ENCODE measurements at regions not wholly inside any gene's neighbourhood (a gene's known extent, or its start where the extent isn't known, plus 50 kb on each side); places are given as distances from the start of the nearest gene placed in this dataset.
A peak's percentile ranks its signal among the peaks of the same experiment; 100 is the strongest.

DNA sequence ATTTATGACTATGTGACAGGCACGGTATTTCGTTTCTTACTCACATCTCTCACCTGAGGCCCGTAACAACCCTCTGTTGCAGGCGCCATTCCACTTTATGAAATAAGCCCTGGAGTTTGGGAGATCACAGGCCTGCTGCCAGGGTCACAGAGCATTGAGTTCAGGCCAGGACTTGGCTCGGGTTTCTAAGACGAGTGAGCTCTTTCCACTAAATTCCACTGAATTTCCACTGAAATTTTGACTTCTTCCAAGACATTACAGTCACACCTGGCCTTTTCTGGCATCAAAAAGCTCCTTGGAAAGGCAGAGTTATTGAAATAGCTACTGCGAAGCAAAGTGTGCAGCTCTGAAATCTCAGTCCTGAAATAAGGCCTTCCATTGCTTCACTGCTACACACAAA lies 282.8 kb upstream of the MGMT start:
- H3K36me3 ChIP-seq (ENCODE audit: control insufficient read depth in 4 of 4, insufficient read depth in 4 of 4, low read length in 4 of 4): no peaks in the 10 kb centered on the region
- TF ChIP-seq, protein P1, sequence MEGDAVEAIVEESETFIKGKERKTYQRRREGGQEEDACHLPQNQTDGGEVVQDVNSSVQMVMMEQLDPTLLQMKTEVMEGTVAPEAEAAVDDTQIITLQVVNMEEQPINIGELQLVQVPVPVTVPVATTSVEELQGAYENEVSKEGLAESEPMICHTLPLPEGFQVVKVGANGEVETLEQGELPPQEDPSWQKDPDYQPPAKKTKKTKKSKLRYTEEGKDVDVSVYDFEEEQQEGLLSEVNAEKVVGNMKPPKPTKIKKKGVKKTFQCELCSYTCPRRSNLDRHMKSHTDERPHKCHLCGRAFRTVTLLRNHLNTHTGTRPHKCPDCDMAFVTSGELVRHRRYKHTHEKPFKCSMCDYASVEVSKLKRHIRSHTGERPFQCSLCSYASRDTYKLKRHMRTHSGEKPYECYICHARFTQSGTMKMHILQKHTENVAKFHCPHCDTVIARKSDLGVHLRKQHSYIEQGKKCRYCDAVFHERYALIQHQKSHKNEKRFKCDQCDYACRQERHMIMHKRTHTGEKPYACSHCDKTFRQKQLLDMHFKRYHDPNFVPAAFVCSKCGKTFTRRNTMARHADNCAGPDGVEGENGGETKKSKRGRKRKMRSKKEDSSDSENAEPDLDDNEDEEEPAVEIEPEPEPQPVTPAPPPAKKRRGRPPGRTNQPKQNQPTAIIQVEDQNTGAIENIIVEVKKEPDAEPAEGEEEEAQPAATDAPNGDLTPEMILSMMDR (IDR thresholded peaks at IDR 0.05; ENCODE audit: control extremely low read depth, extremely low read depth): no peak
- no peak overlapping the region for H3K27ac ChIP-seq (ENCODE audit: low read depth in 1 of 2, low read length in 1 of 2)
- no peak overlapping the region for H3K9ac ChIP-seq (ENCODE audit: insufficient read depth in 1 of 2, low read length in 2 of 2)
- H3K4me1 ChIP-seq (ENCODE audit: control insufficient read depth in 5 of 5, insufficient read depth in 5 of 5, low read length in 5 of 5): peaks cover 0 to 9% (median 0%) of the 10 kb centered on the region in 5 donors
- no peak overlapping the region for H3K4me3 ChIP-seq
- H3K27me3 ChIP-seq (ENCODE audit: control insufficient read depth in 3 of 3, insufficient read depth in 3 of 3, low read length in 2 of 3): no peaks in the 10 kb centered on the region
- ATAC-seq (ENCODE audit: insufficient read depth, low FRiP score) (no peak), DNase-seq (no peak)
- peaks cover 0 to 9% (median 2%) of the 10 kb centered on the region in 4 donors for H3K9me3 ChIP-seq (ENCODE audit: control insufficient read depth in 4 of 4, insufficient read depth in 3 of 4, low read length in 3 of 4)
- 85 to 90% methylated on average over 7 of the region's 7 CpGs for WGBS, 2 donors

GRCh38 chr10:129187331-129187730 lies 279.7 kb upstream of the MGMT start:
- Histone ChIP-seq H3K9me3 (ENCODE audit: control insufficient read depth in 4 of 4, insufficient read depth in 3 of 4, low read length in 3 of 4) (peaks cover 0 to 9% (median 2%) of the 10 kb centered on the region in 4 donors), H3K4me1 (ENCODE audit: control insufficient read depth in 5 of 5, insufficient read depth in 5 of 5, low read length in 5 of 5) (peaks cover 0 to 4% (median 0%) of the 10 kb centered on the region in 5 donors), H3K4me3 (no peak overlapping the region), H3K9ac (ENCODE audit: insufficient read depth in 1 of 2, low read length in 2 of 2) (no peak overlapping the region), H3K27ac (ENCODE audit: low read depth in 1 of 2, low read length in 1 of 2) (no peak overlapping the region), H3K27me3 (ENCODE audit: control insufficient read depth in 3 of 3, insufficient read depth in 3 of 3, low read length in 2 of 3) (peaks cover 0 to 3% (median 0%) of the 10 kb centered on the region in 3 donors), H3K36me3 (ENCODE audit: control insufficient read depth in 4 of 4, insufficient read depth in 4 of 4, low read length in 4 of 4) (no peaks in the 10 kb centered on the region)
- ATAC-seq (ENCODE audit: insufficient read depth, low FRiP score) (no peak), DNase-seq (no peak)
- TF ChIP-seq, protein P1 (IDR thresholded peaks at IDR 0.05; ENCODE audit: control extremely low read depth, extremely low read depth): no peak
- 42 to 46% methylated on average over 2 of the region's 2 CpGs for WGBS, 2 donors

DNA sequence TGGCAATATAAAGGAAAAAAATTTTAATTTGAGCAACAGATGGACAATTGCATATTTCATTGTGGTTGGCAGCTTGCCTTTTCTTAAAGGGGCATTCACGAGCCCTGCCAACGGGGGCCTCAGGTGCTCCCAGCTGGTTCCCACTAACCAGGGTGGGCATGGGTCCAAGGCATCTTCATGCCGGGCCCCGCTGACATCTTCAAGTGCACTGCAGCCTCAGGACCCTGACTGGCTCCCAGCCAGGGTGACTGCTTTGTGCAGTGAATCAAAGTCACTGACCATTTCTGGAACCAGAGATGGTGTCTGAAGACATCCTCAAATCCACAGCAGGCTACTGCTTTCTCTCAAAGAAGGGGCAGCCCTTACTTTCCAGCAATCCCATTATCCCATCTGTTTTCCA lies 275.2 kb upstream of the MGMT start:
- Histone ChIP-seq H3K4me1 (ENCODE audit: control insufficient read depth in 5 of 5, insufficient read depth in 5 of 5, low read length in 5 of 5) (peaks cover 0 to 14% (median 0%) of the 10 kb centered on the region in 5 donors), H3K36me3 (ENCODE audit: control insufficient read depth in 4 of 4, insufficient read depth in 4 of 4, low read length in 4 of 4) (no peaks in the 10 kb centered on the region), H3K9me3 (ENCODE audit: control insufficient read depth in 4 of 4, insufficient read depth in 3 of 4, low read length in 3 of 4) (peaks cover 0 to 6% (median under 1%) of the 10 kb centered on the region in 4 donors), H3K27ac (ENCODE audit: low read depth in 1 of 2, low read length in 1 of 2) (no peak overlapping the region), H3K9ac (ENCODE audit: insufficient read depth in 1 of 2, low read length in 2 of 2) (no peak overlapping the region), H3K4me3 (no peak overlapping the region), H3K27me3 (ENCODE audit: control insufficient read depth in 3 of 3, insufficient read depth in 3 of 3, low read length in 2 of 3) (peaks cover 0 to 13% (median 3%) of the 10 kb centered on the region in 3 donors)
- TF ChIP-seq, protein P1 (IDR thresholded peaks at IDR 0.05; ENCODE audit: control extremely low read depth, extremely low read depth): no peak
- ATAC-seq (ENCODE audit: insufficient read depth, low FRiP score) (no peak), DNase-seq (peak in 2 of 3 donors; percentile 4 to 15)
- WGBS, 2 donors: 16 to 25% methylated on average over 4 of the region's 4 CpGs

Data from lung (tissue), 11 donors.